ENCODE measurements at regions not wholly inside any gene's neighbourhood (a gene's known extent, or its start where the extent isn't known, plus 50 kb on each side); places are given as distances from the start of the nearest gene placed in this dataset.

DNA sequence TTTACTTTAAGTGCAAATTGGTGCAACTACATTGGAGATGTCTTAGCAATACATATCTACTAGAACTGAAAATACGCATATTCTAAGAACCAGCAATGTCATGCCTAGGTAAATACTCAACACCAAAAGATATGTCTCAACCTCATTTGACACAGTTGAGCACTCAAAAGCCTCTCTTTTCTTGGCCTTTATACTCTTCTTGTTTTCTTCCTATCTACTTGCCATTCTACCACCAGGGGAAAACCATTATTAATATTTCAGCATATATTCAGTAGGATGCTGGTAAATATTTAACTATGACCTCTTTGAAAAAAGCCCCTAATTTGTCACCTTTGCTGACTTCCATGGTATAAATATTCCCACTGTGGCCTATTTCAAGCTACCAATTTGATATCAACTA is 443.8 kb downstream of the LRRC70 start:
- TF ChIP-seq TAF1 (IDR thresholded peaks at IDR 0.05; ENCODE audit: low read depth, low read length), result no peak
- no peak for TF ChIP-seq RAD21 (IDR thresholded peaks at IDR 0.05 in 1 of 2, conservative IDR thresholded peaks at IDR 0.05 in 1 of 2; ENCODE audit: low read depth in 2 of 2, low read length in 2 of 2)
- no peak for TF ChIP-seq ZNF274 (IDR thresholded peaks at IDR 0.05; ENCODE audit: borderline replicate concordance, extremely low read depth, low read length)
- TF ChIP-seq, protein P1, sequence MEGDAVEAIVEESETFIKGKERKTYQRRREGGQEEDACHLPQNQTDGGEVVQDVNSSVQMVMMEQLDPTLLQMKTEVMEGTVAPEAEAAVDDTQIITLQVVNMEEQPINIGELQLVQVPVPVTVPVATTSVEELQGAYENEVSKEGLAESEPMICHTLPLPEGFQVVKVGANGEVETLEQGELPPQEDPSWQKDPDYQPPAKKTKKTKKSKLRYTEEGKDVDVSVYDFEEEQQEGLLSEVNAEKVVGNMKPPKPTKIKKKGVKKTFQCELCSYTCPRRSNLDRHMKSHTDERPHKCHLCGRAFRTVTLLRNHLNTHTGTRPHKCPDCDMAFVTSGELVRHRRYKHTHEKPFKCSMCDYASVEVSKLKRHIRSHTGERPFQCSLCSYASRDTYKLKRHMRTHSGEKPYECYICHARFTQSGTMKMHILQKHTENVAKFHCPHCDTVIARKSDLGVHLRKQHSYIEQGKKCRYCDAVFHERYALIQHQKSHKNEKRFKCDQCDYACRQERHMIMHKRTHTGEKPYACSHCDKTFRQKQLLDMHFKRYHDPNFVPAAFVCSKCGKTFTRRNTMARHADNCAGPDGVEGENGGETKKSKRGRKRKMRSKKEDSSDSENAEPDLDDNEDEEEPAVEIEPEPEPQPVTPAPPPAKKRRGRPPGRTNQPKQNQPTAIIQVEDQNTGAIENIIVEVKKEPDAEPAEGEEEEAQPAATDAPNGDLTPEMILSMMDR (IDR thresholded peaks at IDR 0.05; ENCODE audit: control extremely low read depth in 1 of 3, insufficient read depth in 1 of 3, low read depth in 1 of 3, low read length in 3 of 3), result no peak
- no peak for TF ChIP-seq EP300 (IDR thresholded peaks at IDR 0.05; ENCODE audit: borderline replicate concordance in 1 of 2, low read depth in 2 of 2, low read length in 2 of 2)
- no peak for TF ChIP-seq POLR2A (IDR thresholded peaks at IDR 0.05; ENCODE audit: control extremely low read depth in 1 of 2, low read depth in 2 of 2, low read length in 2 of 2)
- no peak for TF ChIP-seq YY1 (IDR thresholded peaks at IDR 0.05; ENCODE audit: low read depth, low read length)
- TF ChIP-seq RXRA (IDR thresholded peaks at IDR 0.05; ENCODE audit: insufficient read depth, low read depth, low read length), result no peak
- no peak for TF ChIP-seq RNF2 (IDR thresholded peaks at IDR 0.05; ENCODE audit: borderline replicate concordance, low read depth, low read length, missing control alignments, poor library complexity, severe bottlenecking)
- no peak for TF ChIP-seq SUZ12 (IDR thresholded peaks at IDR 0.05; ENCODE audit: low read length)
- TF ChIP-seq, protein P2, sequence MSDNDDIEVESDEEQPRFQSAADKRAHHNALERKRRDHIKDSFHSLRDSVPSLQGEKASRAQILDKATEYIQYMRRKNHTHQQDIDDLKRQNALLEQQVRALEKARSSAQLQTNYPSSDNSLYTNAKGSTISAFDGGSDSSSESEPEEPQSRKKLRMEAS (IDR thresholded peaks at IDR 0.05), result no peak
- no peak for TF ChIP-seq POLR2AphosphoS5 (IDR thresholded peaks at IDR 0.05; ENCODE audit: low read depth, low read length)
- no peak for TF ChIP-seq GABPA (IDR thresholded peaks at IDR 0.05; ENCODE audit: borderline replicate concordance, insufficient read depth, low read length)

All from H1 (cell line).